ENCODE measurements at regions not wholly inside any gene's neighbourhood (a gene's known extent, or its start where the extent isn't known, plus 50 kb on each side); places are given as distances from the start of the nearest gene placed in this dataset.

GRCh38 chr6:28711325-28711724 lies 185.6 kb downstream of the GPX5 start:
- no peak for TF ChIP-seq POLR2A (IDR thresholded peaks at IDR 0.05)
- TF ChIP-seq CTCF (IDR thresholded peaks at IDR 0.05 in 4 of 5, conservative IDR thresholded peaks at IDR 0.05 in 1 of 5) = no peak
